CD4-positive, alpha-beta memory T cell (primary cell): ENCODE measurements at regions not wholly inside any gene's neighbourhood (a gene's known extent, or its start where the extent isn't known, plus 50 kb on each side); places are given as distances from the start of the nearest gene placed in this dataset.

Experiments used
- CTCF ChIA-PET: fragments of 350-600 bp; sonication (Branson Sonifier 250); formaldehyde crosslinking; loops from one replicate; lab custom pipeline; 2021; ENCODE audit warnings: inconsistent platforms; ENCODE audit not compliant: partially characterized antibody; lab: Charles Lee
- POLR2A ChIA-PET: fragments of 350-600 bp; sonication (Branson Sonifier 250); formaldehyde crosslinking; loops from one replicate; lab custom pipeline; 2021; ENCODE audit not compliant: partially characterized antibody; lab: Charles Lee
- DNase-seq, 5 donors: peaks; one replicate each; pipeline versions ENCODE4 v3.0.0 to v3.0.0-alpha.2; 2020 to 2022; ENCODE audit warnings: mixed read lengths in 1 of 5
- H3K27ac ChIP-seq: one replicate; pipeline ENCODE4 v1.7.0; 2013; ENCODE audit warnings: low read depth, low read length
- H3K27me3 ChIP-seq: 2 replicates; pipeline ENCODE4 v1.7.0; 2013; ENCODE audit warnings: mild to moderate bottlenecking, low read length, moderate library complexity; ENCODE audit not compliant: insufficient read depth
- H3K36me3 ChIP-seq: 2 replicates; pipeline ENCODE4 v1.7.0; 2013; ENCODE audit warnings: mild to moderate bottlenecking, low read length, moderate library complexity; ENCODE audit not compliant: insufficient read depth
- H3K4me1 ChIP-seq: 2 replicates; pipeline ENCODE4 v1.7.0; 2013; ENCODE audit warnings: mild to moderate bottlenecking, low read length, moderate library complexity; ENCODE audit not compliant: insufficient read depth
- H3K4me3 ChIP-seq, 2 donors: one replicate each; pipeline ENCODE4 v1.7.0; 2013; ENCODE audit warnings: low read length in 2 of 2, mild to moderate bottlenecking in 1 of 2
- H3K9me3 ChIP-seq, 2 donors: one replicate each; pipeline ENCODE4 v1.7.0; 2013; ENCODE audit warnings: low read length in 2 of 2, control low read depth in 1 of 2; ENCODE audit not compliant: control insufficient read depth in 1 of 2
- H3K27ac Mint-ChIP-seq, 7 donors: one replicate each; pipeline ENCODE4 v1.8.0; 2020 to 2021; ENCODE audit warnings: mixed read lengths in 7 of 7, mild to moderate bottlenecking in 6 of 7, inconsistent platforms in 3 of 7, moderate library complexity in 3 of 7
- H3K27me3 Mint-ChIP-seq, 2 donors: one replicate each; pipeline ENCODE4 v1.8.0; 2020 to 2021; ENCODE audit warnings: mixed read lengths in 2 of 2
- H3K36me3 Mint-ChIP-seq, 2 donors: one replicate each; pipeline ENCODE4 v1.8.0; 2020 to 2021; ENCODE audit warnings: mixed read lengths in 2 of 2, inconsistent platforms in 1 of 2, mild to moderate bottlenecking in 1 of 2
- H3K4me1 Mint-ChIP-seq, 4 donors: one replicate each; pipeline ENCODE4 v1.8.0; 2020 to 2021; ENCODE audit warnings: mixed read lengths in 4 of 4, mild to moderate bottlenecking in 1 of 4
- H3K4me3 Mint-ChIP-seq, 8 donors: one replicate each; pipeline ENCODE4 v1.8.0; 2020 to 2021; ENCODE audit warnings: mixed read lengths in 8 of 8, mild to moderate bottlenecking in 7 of 8, moderate library complexity in 6 of 8, inconsistent platforms in 3 of 8
- H3K9me3 Mint-ChIP-seq, 8 donors: one replicate each; pipeline ENCODE4 v1.8.0; 2020 to 2021; ENCODE audit warnings: mixed read lengths in 8 of 8, mild to moderate bottlenecking in 5 of 8, inconsistent platforms in 3 of 8, moderate library complexity in 1 of 8
- intact Hi-C: fragments of 100-400 bp; cut with micrococcal nuclease; formaldehyde crosslinking; loops from one replicate; pipeline ENCODE4 v1.15.1; 2023

GRCh38 chr3:81041331-81041730, 720.1 kb downstream of the GBE1 start:
- no peaks in the 10 kb centered on the region for H3K27me3 Mint-ChIP-seq
- H3K4me3 ChIP-seq = no peak overlapping the region
- H3K4me1 Mint-ChIP-seq = no peaks in the 10 kb centered on the region
- H3K27ac ChIP-seq = no peak overlapping the region
- no peak overlapping the region for H3K4me3 Mint-ChIP-seq
- H3K36me3 ChIP-seq = no peaks in the 10 kb centered on the region
- DNase-seq = no peak
- POLR2A ChIA-PET = no interaction called here
- no peaks in the 10 kb centered on the region for H3K4me1 ChIP-seq
- CTCF ChIA-PET = no interaction called here
- no peaks in the 10 kb centered on the region for H3K9me3 ChIP-seq
- no peaks in the 10 kb centered on the region for H3K36me3 Mint-ChIP-seq
- H3K9me3 Mint-ChIP-seq = peaks cover 0 to 14% (median 6%) of the 10 kb centered on the region in 8 donors
- intact Hi-C loops = no loop called here
- H3K27ac Mint-ChIP-seq = no peak overlapping the region
- H3K27me3 ChIP-seq = no peaks in the 10 kb centered on the region

- Mint-ChIP-seq H3K27ac (no peak overlapping the region), H3K4me3 (no peak overlapping the region), H3K9me3 (peaks cover 0 to 16% (median 5%) of the 10 kb centered on the region in 8 donors), H3K27me3 (no peaks in the 10 kb centered on the region), H3K4me1 (no peaks in the 10 kb centered on the region), H3K36me3 (no peaks in the 10 kb centered on the region)
- no peaks in the 10 kb centered on the region for H3K9me3 ChIP-seq
- ChIA-PET POLR2A (no interaction called here), CTCF (no interaction called here)
- H3K27me3 ChIP-seq = no peaks in the 10 kb centered on the region
- H3K4me3 ChIP-seq = no peak overlapping the region
- intact Hi-C loops = no loop called here
- no peak overlapping the region for H3K27ac ChIP-seq
- H3K4me1 ChIP-seq = no peaks in the 10 kb centered on the region
- H3K36me3 ChIP-seq = no peaks in the 10 kb centered on the region
- no peak for DNase-seq
Measured at GRCh38 chr3:81040107-81040506, 721.3 kb downstream of the GBE1 start.

GRCh38 chr3:81033684-81034083, 727.8 kb downstream of the GBE1 start:
- DNase-seq = no peak
- Mint-ChIP-seq H3K4me3 (no peak overlapping the region), H3K36me3 (no peaks in the 10 kb centered on the region), H3K4me1 (no peaks in the 10 kb centered on the region), H3K9me3 (peaks cover 0 to 14% (median 4%) of the 10 kb centered on the region in 8 donors), H3K27me3 (no peaks in the 10 kb centered on the region), H3K27ac (no peak overlapping the region)
- Histone ChIP-seq H3K27ac (no peak overlapping the region), H3K27me3 (no peaks in the 10 kb centered on the region), H3K36me3 (no peaks in the 10 kb centered on the region), H3K4me1 (no peaks in the 10 kb centered on the region), H3K4me3 (no peak overlapping the region), H3K9me3 (no peaks in the 10 kb centered on the region)
- ChIA-PET POLR2A (no interaction called here), CTCF (no interaction called here)
- intact Hi-C loops = no loop called here

GRCh38 chr3:81033185-81033584, 728.3 kb downstream of the GBE1 start:
- no peak for DNase-seq
- ChIA-PET CTCF (no interaction called here), POLR2A (no interaction called here)
- Histone ChIP-seq H3K27me3 (no peaks in the 10 kb centered on the region), H3K27ac (no peak overlapping the region), H3K9me3 (no peaks in the 10 kb centered on the region), H3K4me1 (no peaks in the 10 kb centered on the region), H3K4me3 (no peak overlapping the region), H3K36me3 (no peaks in the 10 kb centered on the region)
- Mint-ChIP-seq H3K4me1 (no peaks in the 10 kb centered on the region), H3K4me3 (no peak overlapping the region), H3K36me3 (no peaks in the 10 kb centered on the region), H3K27me3 (no peaks in the 10 kb centered on the region), H3K27ac (no peak overlapping the region), H3K9me3 (peaks cover 0 to 14% (median 4%) of the 10 kb centered on the region in 8 donors)
- intact Hi-C loops = no loop called here

GRCh38 chr3:81029861-81030260, 731.6 kb downstream of the GBE1 start:
- Mint-ChIP-seq H3K9me3 (peaks cover 0 to 8% (median 1%) of the 10 kb centered on the region in 8 donors), H3K27me3 (no peaks in the 10 kb centered on the region), H3K4me1 (no peaks in the 10 kb centered on the region), H3K36me3 (no peaks in the 10 kb centered on the region), H3K27ac (no peak overlapping the region), H3K4me3 (no peak overlapping the region)
- Histone ChIP-seq H3K4me3 (no peak overlapping the region), H3K27me3 (no peaks in the 10 kb centered on the region), H3K4me1 (no peaks in the 10 kb centered on the region), H3K36me3 (no peaks in the 10 kb centered on the region), H3K9me3 (no peaks in the 10 kb centered on the region), H3K27ac (no peak overlapping the region)
- POLR2A ChIA-PET = no interaction called here
- CTCF ChIA-PET = no interaction called here
- no peak for DNase-seq
- intact Hi-C loops = no loop called here

GRCh38 chr3:81027344-81027743, 734.1 kb downstream of the GBE1 start:
- Histone ChIP-seq H3K27ac (no peak overlapping the region), H3K27me3 (no peaks in the 10 kb centered on the region), H3K9me3 (no peaks in the 10 kb centered on the region), H3K4me1 (no peaks in the 10 kb centered on the region), H3K4me3 (no peak overlapping the region), H3K36me3 (no peaks in the 10 kb centered on the region)
- no peaks in the 10 kb centered on the region for H3K27me3 Mint-ChIP-seq
- H3K36me3 Mint-ChIP-seq = no peaks in the 10 kb centered on the region
- no peaks in the 10 kb centered on the region for H3K4me1 Mint-ChIP-seq
- H3K27ac Mint-ChIP-seq = no peak overlapping the region
- H3K9me3 Mint-ChIP-seq = peaks cover 0 to 15% (median 1%) of the 10 kb centered on the region in 8 donors
- no peak overlapping the region for H3K4me3 Mint-ChIP-seq
- intact Hi-C loops = no loop called here
- ChIA-PET POLR2A (no interaction called here), CTCF (no interaction called here)
- no peak for DNase-seq

- no peak overlapping the region for H3K4me3 Mint-ChIP-seq
- intact Hi-C loops = no loop called here
- Histone ChIP-seq H3K4me3 (no peak overlapping the region), H3K36me3 (no peaks in the 10 kb centered on the region), H3K27me3 (no peaks in the 10 kb centered on the region), H3K27ac (no peak overlapping the region), H3K9me3 (peaks cover 0 to 2% of the 10 kb centered on the region in 2 donors), H3K4me1 (no peaks in the 10 kb centered on the region)
- ChIA-PET CTCF (no interaction called here), POLR2A (no interaction called here)
- DNase-seq = no peak
- no peak overlapping the region for H3K27ac Mint-ChIP-seq
- H3K9me3 Mint-ChIP-seq = peaks cover 0 to 18% (median 1%) of the 10 kb centered on the region in 8 donors
- H3K36me3 Mint-ChIP-seq = no peaks in the 10 kb centered on the region
- no peaks in the 10 kb centered on the region for H3K4me1 Mint-ChIP-seq
- no peaks in the 10 kb centered on the region for H3K27me3 Mint-ChIP-seq
Measured at GRCh38 chr3:81024560-81024959, 736.9 kb downstream of the GBE1 start.

GRCh38 chr3:81022339-81022738, 739.1 kb downstream of the GBE1 start:
- ChIA-PET CTCF (no interaction called here), POLR2A (no interaction called here)
- H3K4me3 Mint-ChIP-seq = no peak overlapping the region
- H3K4me1 ChIP-seq = no peaks in the 10 kb centered on the region
- H3K27ac ChIP-seq = no peak overlapping the region
- H3K27me3 Mint-ChIP-seq = no peaks in the 10 kb centered on the region
- H3K4me1 Mint-ChIP-seq = no peaks in the 10 kb centered on the region
- no peaks in the 10 kb centered on the region for H3K36me3 ChIP-seq
- no peaks in the 10 kb centered on the region for H3K27me3 ChIP-seq
- no peak overlapping the region for H3K4me3 ChIP-seq
- no peak overlapping the region for H3K27ac Mint-ChIP-seq
- intact Hi-C loops = no loop called here
- peaks cover 0 to 10% (median 4%) of the 10 kb centered on the region in 8 donors for H3K9me3 Mint-ChIP-seq
- H3K9me3 ChIP-seq = peaks cover 0 to 2% of the 10 kb centered on the region in 2 donors
- H3K36me3 Mint-ChIP-seq = no peaks in the 10 kb centered on the region
- no peak for DNase-seq
